NCI-H2107 treated with DMSO at 0.1 percent for 48 hours (cell line): ENCODE measurements at regions not wholly inside any gene's neighbourhood (a gene's known extent, or its start where the extent isn't known, plus 50 kb on each side); places are given as distances from the start of the nearest gene placed in this dataset.
"Not testable (repeated sequence)": the region's sequence is repeated elsewhere in the genome, so short reads cannot be mapped to it uniquely, and the experiment has no call there.

Experiments used
- DNase-seq: peaks from one replicate; lab custom pipeline; 2025; ENCODE audit not compliant: unreplicated experiment; lab: John Stamatoyannopoulos, UW

DNA sequence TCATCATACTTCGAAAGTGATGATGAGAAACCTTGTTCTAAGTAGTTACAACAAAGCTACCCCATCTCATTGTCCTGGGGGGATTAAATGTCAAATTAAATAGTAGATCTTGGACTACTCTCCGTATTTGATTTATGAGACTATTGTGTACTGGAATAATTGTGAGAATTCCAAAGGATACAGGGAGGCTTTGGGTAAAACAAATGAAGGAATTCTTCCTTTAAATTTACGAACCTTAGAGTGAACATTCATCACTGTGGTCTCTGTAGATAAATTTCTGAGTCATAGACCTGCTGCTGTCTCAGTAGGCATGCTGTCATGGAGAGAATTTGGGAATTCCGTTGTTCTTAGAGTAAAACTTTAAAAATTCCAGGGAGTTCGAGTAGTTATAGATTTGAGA is 836.2 kb downstream of the DNAH5 start:
- no peak for DNase-seq

GRCh38 chr5:13107537-13107936 is 837.0 kb downstream of the DNAH5 start:
- DNase-seq, result no peak

DNA sequence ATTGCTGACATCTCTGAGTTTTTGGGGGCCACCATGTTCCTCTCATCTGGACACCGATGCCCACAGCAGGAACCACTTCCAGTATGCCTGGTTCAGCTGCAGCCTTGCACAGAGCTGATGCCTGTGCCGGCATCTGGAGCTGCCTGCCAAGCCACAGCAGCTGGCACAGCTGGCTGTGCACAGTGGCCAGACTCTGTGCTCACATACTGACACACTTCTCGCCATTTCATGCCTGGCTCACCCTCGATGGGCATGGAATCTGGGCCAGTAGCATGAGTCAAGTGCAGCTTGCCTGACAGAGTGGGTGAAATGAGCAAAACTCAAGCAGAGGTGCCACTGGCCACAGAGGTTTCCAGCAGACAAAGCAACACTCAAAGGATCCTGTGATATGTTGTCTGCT is 863.4 kb downstream of the DNAH5 start:
- no peak for DNase-seq

DNA sequence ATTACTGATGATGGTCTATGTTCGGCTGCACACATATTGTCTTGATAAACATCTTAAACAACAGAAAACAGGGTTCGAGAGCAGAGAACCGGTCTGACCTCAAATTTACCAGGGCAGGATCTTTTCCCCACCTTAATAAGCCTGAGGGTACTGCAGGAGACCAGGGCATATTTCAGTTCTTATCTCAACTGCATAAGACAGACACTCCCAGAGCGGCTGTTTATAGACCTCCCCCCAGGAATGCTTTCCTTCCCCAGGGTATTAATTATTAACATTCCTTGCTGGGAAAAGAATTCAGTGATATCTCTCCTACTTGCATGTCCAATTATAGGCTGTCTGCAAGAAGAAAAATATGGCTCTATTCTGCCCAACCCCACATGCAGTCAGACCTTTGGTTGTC is 871.6 kb downstream of the DNAH5 start:
- DNase-seq, result not testable (repeated sequence)

DNA sequence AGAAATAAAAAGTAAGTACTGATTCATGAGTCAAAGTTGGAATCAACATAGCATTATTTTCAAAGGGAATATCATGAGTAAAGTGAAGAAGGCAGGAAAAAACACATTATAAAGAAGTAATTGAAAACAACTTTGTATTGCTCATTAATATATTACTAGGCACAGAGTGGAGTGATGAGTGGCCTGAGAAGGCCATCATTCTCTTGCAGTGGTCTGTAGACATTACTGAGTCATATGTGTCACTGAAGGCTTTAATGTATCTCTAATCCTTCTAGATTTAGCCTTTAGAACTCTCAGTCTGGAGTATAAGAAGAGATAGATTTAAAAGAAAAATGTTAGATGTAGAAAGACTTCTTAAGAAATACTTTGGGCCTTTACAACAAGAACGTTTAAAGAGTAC is 881.4 kb downstream of the DNAH5 start:
- DNase-seq, result no peak

GRCh38 chr5:13045897-13046551 is 898.5 kb downstream of the DNAH5 start:
- DNase-seq, result no peak

- DNase-seq, result no peak
Measured at GRCh38 chr5:13034061-13034460, 910.4 kb downstream of the DNAH5 start.

DNA sequence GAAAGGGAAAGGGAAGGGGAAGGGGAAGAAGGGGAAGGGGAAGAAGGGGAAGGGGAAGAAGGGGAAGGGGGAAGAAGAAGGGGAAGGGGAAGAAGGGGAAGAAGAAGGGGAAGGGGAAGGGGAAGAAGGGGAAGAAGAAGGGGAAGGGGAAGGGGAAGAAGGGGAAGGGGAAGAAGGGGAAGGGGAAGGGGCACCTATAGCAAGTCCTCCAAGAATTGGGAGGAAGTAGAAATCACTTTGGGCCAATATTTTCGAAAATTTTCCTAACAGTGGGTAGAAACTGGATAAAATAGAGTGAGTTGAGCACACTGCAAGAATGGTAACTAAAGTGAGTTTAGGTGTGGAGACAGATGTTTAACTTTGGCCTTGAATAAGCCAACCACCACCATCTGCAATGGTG is 915.3 kb downstream of the DNAH5 start:
- no peak for DNase-seq

DNA sequence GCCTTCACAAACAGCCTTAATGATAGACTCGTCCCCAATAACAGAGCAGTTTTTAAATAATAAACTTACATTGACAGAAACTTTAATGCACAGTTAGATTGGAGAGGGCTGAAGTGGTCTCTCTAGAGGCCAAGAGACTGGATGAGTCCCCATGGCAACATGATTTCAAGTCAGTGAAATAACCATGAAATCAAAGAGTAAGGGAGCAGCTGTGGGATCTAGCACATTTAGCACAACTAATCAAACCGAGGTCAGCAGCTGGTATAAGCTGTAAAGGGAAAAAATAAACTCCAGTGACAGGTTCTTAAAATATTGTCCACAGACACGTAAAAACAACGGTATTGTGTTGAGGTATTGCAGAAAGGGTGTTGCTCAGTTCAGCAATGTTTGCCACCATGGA is 916.6 kb downstream of the DNAH5 start:
- no peak for DNase-seq

- no peak for DNase-seq
Measured at GRCh38 chr5:13019729-13020128, 924.8 kb downstream of the DNAH5 start.

GRCh38 chr5:13003457-13003856 is 941.0 kb downstream of the DNAH5 start:
- DNase-seq, result no peak

GRCh38 chr5:12999667-13000066 is 944.8 kb downstream of the DNAH5 start:
- no peak for DNase-seq

DNA sequence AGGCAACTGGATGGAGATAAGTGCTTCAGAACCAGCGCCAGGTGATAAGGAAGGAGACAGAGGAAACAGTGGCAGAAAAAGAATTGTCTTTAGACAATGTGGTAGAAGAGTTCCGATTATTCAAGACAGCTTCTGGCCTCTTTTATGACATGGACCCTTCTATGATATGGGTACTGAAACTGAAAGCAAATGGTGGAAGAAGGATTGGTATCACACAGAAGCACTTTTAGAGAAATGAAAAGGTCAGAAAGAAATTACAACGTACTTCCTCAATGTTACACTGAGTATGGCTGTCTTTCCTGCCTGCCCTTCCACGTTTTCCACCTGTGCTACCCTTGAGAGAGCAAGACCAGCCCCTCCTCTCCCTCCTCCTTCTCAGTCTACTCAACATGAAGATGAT is 959.3 kb downstream of the DNAH5 start:
- DNase-seq, result no peak

GRCh38 chr5:12974856-12975255 is 969.6 kb downstream of the DNAH5 start:
- no peak for DNase-seq

DNA sequence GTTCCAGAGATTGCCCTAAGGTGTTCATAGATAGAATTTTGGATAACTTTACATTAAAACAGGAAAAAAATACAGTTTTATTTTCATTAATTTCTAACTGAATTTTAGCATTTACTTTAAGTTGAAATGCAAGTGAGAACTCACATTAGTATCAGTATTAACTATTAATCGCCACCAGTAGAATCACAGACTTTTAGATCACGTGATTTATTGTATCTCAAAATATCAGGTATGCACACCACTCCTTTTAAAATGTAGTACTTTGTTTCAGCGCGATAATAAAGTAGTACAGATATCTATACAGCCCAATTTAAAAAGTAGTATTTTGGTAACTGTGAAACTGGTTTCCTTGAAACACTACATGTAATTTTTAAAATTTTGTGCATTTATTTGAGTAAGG is 978.7 kb downstream of the DNAH5 start:
- DNase-seq, result no peak

DNA sequence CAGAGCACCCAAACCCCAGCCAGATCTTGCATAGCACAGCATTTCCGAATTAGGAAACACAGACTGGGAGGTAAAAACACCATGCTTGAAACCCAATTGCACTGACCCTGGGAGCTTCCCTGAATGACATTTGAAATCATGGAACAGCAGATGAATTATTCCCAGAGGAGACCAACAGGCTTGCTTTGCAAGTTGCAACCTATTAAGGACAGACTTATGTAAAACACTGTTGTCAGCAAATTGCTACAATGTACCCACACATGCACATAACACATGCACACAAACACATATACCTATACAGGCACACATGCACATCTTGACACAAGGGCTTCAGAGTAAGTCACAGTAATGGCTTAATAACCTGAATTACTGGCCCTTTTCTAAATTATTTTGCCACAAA is 984.8 kb downstream of the DNAH5 start:
- no peak for DNase-seq

DNA sequence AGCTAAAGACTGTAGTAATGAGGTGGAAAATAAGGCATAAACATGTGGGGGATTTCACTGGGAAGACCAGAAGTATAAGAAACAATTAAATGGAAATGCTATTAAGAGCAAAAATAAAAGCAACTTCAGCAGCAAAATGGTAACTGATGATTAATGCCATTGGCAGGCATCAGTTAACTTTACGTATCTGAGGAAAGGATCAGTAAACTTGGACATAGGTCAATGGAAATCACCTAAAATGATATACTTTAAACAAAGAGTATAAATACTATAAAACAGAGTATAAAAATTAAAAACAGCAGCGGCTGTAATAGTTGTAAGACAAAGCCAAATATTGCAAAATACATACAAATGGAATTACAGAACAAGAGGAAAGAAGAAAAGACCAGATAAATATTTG is 992.1 kb downstream of the DNAH5 start:
- DNase-seq, result no peak

DNA sequence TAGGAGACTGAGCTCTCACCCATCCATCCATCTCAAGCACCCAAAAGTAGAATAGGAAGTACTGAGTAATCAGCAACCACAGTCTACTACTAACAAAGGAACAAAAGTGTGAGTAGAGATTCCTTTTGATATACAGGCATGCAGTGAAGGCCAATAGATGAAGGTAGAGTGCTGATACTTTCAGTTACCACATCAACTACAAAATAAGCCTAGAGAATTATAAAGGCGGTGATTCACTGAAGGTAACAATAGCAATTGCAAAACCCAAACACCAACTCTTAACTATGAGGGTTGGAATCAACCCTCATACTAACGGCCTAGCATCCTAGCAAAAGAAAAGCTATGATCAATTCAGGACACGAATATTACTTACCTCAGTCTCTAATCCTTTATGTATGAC is 992.6 kb downstream of the DNAH5 start:
- DNase-seq, result no peak

DNA sequence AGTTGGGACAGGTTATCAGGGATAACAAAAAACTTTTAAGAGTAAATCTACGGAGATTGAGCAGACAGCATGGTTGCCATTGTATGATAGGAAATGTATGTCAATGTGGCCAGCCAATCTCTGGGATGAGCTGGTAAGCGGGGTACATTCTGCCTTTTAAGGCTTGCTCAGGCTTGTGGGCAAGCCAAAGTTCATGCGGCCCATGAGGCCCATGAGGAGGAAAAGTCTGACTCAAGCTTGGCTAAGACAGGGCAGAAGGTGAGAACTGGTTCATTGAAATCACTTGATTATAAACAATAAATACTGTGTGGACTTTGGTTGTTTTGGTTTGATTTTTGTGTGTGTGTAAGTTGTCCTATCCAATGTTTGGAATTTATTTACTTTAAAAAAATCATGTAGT is 997.1 kb downstream of the DNAH5 start:
- DNase-seq, result no peak

DNA sequence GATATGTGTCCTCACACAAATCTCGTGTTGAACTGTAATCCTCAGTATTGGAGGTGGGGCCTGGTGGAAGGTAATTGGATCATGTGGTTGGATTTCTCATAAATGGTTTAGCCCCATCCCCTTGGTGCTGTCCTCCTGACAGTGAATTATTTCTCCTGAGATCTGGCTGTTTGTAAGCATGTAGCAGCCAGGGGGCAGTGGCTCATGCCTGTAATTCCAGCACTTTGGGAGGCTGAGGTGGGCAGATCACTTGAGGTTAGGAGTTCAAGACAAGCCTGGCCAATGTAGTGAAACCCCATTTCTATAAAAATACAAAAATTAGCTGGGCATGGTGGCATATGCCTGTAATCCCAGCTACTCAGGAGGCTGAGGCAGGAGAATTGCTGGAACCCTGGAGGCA is 999.0 kb downstream of the DNAH5 start:
- DNase-seq, result not testable (repeated sequence)

DNA sequence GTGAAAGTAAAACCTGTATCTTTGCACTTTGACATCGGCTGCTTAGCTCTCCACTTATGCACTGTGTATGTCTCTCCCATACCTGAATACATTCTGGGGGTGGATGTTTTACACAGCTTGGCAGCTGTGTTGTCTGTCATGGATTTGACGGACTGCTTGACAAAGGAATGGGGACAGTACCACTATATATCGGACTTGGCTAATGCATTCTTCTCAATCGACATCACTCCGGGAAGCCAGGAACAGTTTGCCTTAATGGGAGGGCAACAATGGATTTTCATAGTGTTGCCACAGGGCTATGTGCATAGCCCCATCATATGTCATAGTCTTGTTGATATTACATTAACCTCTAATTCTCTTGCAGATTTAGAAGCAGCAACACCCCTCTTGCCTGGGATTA is 1008.3 kb downstream of the DNAH5 start:
- DNase-seq, result no peak

GRCh38 chr5:12934722-12935121 is 1009.8 kb downstream of the DNAH5 start:
- DNase-seq, result no peak

- no peak for DNase-seq
Measured at GRCh38 chr5:12920527-12920926, 1016.3 kb upstream of the CTNND2 start.

- DNase-seq, result no peak
Measured at GRCh38 chr5:12911156-12911555, 1006.9 kb upstream of the CTNND2 start.
